ENCODE measurements at regions not wholly inside any gene's neighbourhood (a gene's known extent, or its start where the extent isn't known, plus 50 kb on each side); places are given as distances from the start of the nearest gene placed in this dataset.
"Not testable (repeated sequence)": the region's sequence is repeated elsewhere in the genome, so short reads cannot be mapped to it uniquely, and the experiment has no call there.

DNA sequence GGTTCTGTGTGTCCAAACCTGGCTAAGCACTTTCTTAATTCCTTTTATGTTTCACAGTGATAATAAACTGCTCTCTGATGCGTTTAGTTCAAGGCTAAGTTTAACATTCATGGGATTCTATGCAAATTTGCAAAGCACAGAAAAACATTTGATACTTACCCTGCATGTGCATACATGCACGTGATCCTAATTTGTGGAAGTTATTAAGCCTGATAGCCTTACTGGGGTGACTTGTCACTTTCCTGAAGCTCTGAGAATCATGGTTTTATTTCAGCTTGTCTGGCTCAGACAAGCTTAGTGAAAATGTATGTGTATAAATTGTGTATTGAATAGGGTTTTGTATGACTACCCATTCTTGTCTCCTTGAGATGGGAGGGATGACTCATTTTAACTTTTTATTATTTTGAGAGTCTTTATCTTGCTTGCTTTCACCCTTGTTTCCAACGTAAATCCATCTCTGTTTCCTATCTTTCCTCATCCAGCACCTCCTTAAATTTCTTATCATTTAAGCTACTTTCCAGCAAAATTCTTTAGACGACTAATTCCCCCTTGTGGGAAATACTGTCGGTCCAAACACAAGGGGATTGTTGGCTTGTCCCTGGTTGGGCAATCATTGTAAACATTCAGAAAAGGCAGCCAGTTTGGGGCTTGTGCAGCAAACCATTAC is 167.1 kb downstream of the C11orf91 start:
- Mint-ChIP-seq H3K27me3 (peaks cover 24% of the 10 kb centered on the region), H3K27ac (no peak overlapping the region), H3K4me1 (no peaks in the 10 kb centered on the region), H3K9me3 (no peaks in the 10 kb centered on the region), H3K4me3 (no peak overlapping the region), H3K36me3 (ENCODE audit: low read depth) (no peaks in the 10 kb centered on the region)
- ATAC-seq (replicated peaks), result no peak

DNA sequence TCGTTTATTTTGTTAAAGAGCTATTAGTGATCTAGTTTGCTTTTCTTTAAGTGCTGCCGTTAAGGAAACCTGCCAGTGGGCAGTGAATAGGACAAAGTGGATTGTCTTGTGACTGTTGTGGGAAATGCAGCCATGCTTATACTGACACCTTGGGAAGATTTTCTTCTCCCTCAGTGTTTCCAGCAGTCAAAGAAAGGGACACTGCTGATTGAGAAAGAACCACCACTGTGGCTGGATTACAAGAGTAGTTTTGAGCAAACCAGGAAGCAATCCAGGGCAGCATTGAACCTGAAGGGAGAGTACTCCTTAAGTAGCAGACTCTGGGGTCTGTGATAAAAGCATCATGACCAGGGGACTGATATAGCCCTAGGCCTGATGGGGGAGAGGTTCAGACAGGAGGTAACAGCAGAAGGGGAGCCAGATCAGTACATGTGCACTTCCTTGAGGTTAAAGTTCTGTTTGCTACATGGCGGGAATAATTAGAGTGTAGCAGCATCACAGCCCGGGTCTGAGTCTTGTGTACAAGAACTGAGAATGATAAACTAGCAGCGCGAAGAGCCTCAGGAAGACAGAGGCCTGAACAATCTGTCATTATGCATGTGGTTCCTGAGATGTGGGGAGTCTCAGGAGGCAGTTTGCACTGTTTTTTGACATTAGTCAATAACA is 167.8 kb downstream of the C11orf91 start:
- H3K27ac Mint-ChIP-seq, result no peak overlapping the region
- no peaks in the 10 kb centered on the region for H3K36me3 Mint-ChIP-seq (ENCODE audit: low read depth)
- no peak for ATAC-seq (replicated peaks)
- no peaks in the 10 kb centered on the region for H3K4me1 Mint-ChIP-seq
- H3K4me3 Mint-ChIP-seq, result no peak overlapping the region
- H3K27me3 Mint-ChIP-seq, result peaks cover 24% of the 10 kb centered on the region
- H3K9me3 Mint-ChIP-seq, result peaks cover 3% of the 10 kb centered on the region

DNA sequence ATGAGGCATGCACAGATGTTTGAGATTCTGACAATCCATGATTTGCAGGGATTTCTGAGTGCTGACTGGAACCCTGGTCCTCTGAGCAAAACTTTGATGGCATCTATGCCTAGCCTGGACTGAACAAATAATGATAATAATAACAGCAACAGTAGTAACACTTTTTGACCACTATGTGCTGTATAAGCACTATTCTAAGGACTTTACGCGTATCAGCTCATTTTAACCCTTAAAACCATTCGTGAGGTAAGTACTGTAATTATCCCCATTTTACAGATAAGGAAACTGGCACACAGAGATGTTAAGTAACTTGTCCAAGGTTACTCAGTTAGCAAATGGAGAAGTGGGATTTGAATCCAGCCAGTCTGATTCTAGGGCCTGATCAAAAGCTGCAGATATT is 168.4 kb downstream of the C11orf91 start:
- Mint-ChIP-seq H3K36me3 (ENCODE audit: low read depth) (no peaks in the 10 kb centered on the region), H3K27me3 (peaks cover 26% of the 10 kb centered on the region), H3K4me3 (no peak overlapping the region), H3K4me1 (no peaks in the 10 kb centered on the region), H3K9me3 (peaks cover 3% of the 10 kb centered on the region), H3K27ac (no peak overlapping the region)
- no peak for ATAC-seq (replicated peaks)

DNA sequence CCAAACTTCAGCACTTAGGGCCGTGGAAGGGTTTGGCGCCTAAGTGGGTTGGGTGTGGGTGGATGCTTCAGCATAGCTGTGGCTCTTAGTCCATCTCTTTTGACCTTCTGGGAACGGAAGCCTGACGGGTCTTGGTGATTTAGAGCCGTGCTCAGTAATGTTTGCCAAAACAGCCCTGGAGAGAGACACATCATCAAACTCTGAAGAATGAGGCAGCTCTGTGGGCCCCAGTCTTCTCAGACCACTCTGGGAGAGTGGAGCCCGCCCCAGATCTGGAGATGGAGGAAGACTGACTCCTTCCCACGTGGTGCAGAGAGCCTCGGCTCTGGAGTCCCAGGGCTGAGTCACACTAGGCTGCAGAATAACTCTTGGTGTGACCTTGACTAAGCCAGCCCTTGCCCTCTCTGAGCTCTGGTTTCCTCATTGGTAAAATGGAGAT is 168.9 kb downstream of the C11orf91 start:
- ATAC-seq (replicated peaks), result no peak
- Mint-ChIP-seq H3K9me3 (peaks cover 5% of the 10 kb centered on the region), H3K27me3 (peaks cover 22% of the 10 kb centered on the region), H3K27ac (no peak overlapping the region), H3K36me3 (ENCODE audit: low read depth) (no peaks in the 10 kb centered on the region), H3K4me3 (no peak overlapping the region), H3K4me1 (no peaks in the 10 kb centered on the region)

GRCh38 chr11:33530815-33531214 is 169.8 kb downstream of the C11orf91 start:
- H3K27me3 Mint-ChIP-seq, result peaks cover 15% of the 10 kb centered on the region
- no peak overlapping the region for H3K27ac Mint-ChIP-seq
- no peak overlapping the region for H3K4me3 Mint-ChIP-seq
- no peaks in the 10 kb centered on the region for H3K4me1 Mint-ChIP-seq
- peaks cover 7% of the 10 kb centered on the region for H3K9me3 Mint-ChIP-seq
- no peak for ATAC-seq (replicated peaks)
- H3K36me3 Mint-ChIP-seq (ENCODE audit: low read depth), result no peaks in the 10 kb centered on the region

- H3K4me3 Mint-ChIP-seq, result no peak overlapping the region
- H3K4me1 Mint-ChIP-seq, result no peaks in the 10 kb centered on the region
- no peak overlapping the region for H3K27ac Mint-ChIP-seq
- H3K9me3 Mint-ChIP-seq, result peaks cover 7% of the 10 kb centered on the region
- H3K27me3 Mint-ChIP-seq, result peaks cover 18% of the 10 kb centered on the region
- H3K36me3 Mint-ChIP-seq (ENCODE audit: low read depth), result no peaks in the 10 kb centered on the region
- ATAC-seq (replicated peaks), result no peak
Measured at GRCh38 chr11:33529461-33529860, 171.2 kb downstream of the C11orf91 start.

DNA sequence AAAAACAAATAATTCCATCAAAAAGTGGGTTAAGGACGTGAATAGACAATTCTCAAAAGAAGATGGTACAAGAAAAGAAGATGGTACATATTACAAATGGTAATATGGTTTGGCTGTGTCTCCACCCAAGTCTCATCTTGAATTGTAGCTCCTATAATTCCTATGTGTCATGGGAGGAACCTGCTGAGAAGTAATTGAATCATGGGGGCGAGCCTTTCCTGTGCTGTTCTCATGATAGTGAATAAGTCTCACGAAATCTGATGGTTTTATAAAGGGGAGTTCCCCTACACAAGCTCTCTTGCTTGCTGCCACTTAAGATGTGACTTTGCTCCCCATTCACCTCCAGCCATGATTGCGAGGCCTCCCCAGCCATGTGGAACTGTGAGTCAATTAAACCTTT is 172.9 kb downstream of the C11orf91 start:
- not testable (repeated sequence) for ATAC-seq (replicated peaks); H3K36me3 Mint-ChIP-seq (ENCODE audit: low read depth); H3K9me3 Mint-ChIP-seq; H3K27ac Mint-ChIP-seq; H3K4me1 Mint-ChIP-seq; H3K4me3 Mint-ChIP-seq
- H3K27me3 Mint-ChIP-seq, result peaks cover 12% of the 10 kb centered on the region

- Mint-ChIP-seq H3K36me3 (ENCODE audit: low read depth) (no peaks in the 10 kb centered on the region), H3K27me3 (peaks cover 16% of the 10 kb centered on the region), H3K4me3 (no peak overlapping the region), H3K9me3 (peaks cover 7% of the 10 kb centered on the region), H3K4me1 (no peaks in the 10 kb centered on the region), H3K27ac (no peak overlapping the region)
- ATAC-seq (replicated peaks), result no peak
Measured at GRCh38 chr11:33525789-33526188, 174.8 kb downstream of the C11orf91 start.

DNA sequence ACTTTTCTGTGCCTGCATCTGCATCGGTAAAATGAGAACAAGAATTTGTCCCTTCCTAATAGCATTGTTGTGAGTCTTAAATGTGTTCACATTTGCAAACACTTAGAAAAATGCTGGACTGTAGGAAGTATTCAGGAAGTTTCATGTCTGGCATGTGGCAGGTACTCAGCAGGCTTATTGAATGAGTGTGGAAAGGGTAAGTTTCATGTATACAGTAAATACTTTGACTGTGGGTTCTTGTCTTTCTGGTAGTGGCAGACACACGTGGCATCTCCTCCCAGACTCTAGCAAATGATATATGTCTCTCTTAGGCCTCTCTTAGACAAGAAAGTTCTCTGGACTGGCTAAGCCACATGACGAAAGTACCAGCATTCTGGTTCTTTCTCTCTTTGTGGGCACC is 179.2 kb downstream of the C11orf91 start:
- peaks cover 40% of the 10 kb centered on the region for H3K27me3 Mint-ChIP-seq
- no peak for ATAC-seq (replicated peaks)
- no peaks in the 10 kb centered on the region for H3K9me3 Mint-ChIP-seq
- H3K4me3 Mint-ChIP-seq, result no peak overlapping the region
- H3K4me1 Mint-ChIP-seq, result no peaks in the 10 kb centered on the region
- H3K36me3 Mint-ChIP-seq (ENCODE audit: low read depth), result no peaks in the 10 kb centered on the region
- no peak overlapping the region for H3K27ac Mint-ChIP-seq

DNA sequence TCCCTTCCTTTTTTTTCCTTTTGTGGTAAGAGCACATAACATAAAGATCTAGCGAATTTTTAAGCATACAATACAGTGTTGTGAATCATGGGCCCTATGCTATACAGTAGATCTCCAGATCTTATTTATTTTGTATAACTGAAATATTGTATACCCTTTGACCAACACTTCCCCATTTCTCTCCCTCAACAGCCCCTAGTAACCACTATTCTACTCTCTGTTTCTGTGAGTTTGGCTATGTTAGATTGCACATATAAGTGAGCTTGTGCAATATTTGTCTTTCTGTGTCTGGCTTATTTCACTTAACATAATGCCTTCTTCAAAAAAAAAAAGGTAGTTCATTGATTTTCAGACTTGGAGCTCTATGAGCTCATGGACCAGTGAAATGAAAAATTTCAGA is 180.5 kb downstream of the C11orf91 start:
- no peak overlapping the region for H3K4me3 Mint-ChIP-seq
- H3K27ac Mint-ChIP-seq, result no peak overlapping the region

DNA sequence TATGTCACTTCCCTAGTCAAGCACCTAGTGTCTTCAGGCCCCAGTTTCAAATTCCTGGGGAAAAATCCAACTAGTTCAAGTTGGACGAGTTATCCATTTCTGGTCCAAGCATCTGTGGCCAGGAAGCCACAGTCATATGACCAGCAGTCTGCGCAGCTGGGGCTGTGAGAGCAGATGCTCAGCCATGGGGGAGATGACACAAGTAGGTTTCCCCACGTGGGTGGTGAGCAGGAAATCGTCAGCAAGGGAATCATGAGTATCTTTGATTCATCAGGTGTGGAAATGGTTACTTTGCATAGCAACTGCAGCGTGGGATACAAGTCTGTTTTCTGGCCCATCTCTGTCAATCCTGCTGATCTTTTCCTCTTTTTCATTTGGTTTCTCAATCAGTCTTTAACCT is 185.3 kb downstream of the C11orf91 start:
- peak; percentile 82 for ATAC-seq (replicated peaks)

More for the DNA sequence above, 180.5 kb downstream of the C11orf91 start:
- Mint-ChIP-seq H3K4me1 (no peaks in the 10 kb centered on the region), H3K27me3 (peaks cover 38% of the 10 kb centered on the region), H3K9me3 (no peaks in the 10 kb centered on the region), H3K36me3 (ENCODE audit: low read depth) (no peaks in the 10 kb centered on the region)
- ATAC-seq (replicated peaks), result no peak

GRCh38 chr11:33514079-33514925 is 186.3 kb downstream of the C11orf91 start:
- H3K27ac Mint-ChIP-seq, result no peak overlapping the region
- ATAC-seq (replicated peaks), result no peak
- no peaks in the 10 kb centered on the region for H3K9me3 Mint-ChIP-seq
- H3K4me3 Mint-ChIP-seq, result no peak overlapping the region
- peaks cover 25% of the 10 kb centered on the region for H3K27me3 Mint-ChIP-seq
- no peaks in the 10 kb centered on the region for H3K4me1 Mint-ChIP-seq
- no peaks in the 10 kb centered on the region for H3K36me3 Mint-ChIP-seq (ENCODE audit: low read depth)

More for the DNA sequence above, 185.3 kb downstream of the C11orf91 start:
- H3K4me3 Mint-ChIP-seq, result peak overlapping the region; percentile 15
- H3K27ac Mint-ChIP-seq, result peak overlapping the region; percentile 9
- H3K27me3 Mint-ChIP-seq, result peaks cover 35% of the 10 kb centered on the region
- H3K9me3 Mint-ChIP-seq, result no peaks in the 10 kb centered on the region
- H3K4me1 Mint-ChIP-seq, result no peaks in the 10 kb centered on the region
- no peaks in the 10 kb centered on the region for H3K36me3 Mint-ChIP-seq (ENCODE audit: low read depth)

- H3K4me1 Mint-ChIP-seq, result no peaks in the 10 kb centered on the region
- H3K9me3 Mint-ChIP-seq, result no peaks in the 10 kb centered on the region
- H3K4me3 Mint-ChIP-seq, result no peak overlapping the region
- peaks cover 15% of the 10 kb centered on the region for H3K27me3 Mint-ChIP-seq
- no peak for ATAC-seq (replicated peaks)
- H3K27ac Mint-ChIP-seq, result no peak overlapping the region
- no peaks in the 10 kb centered on the region for H3K36me3 Mint-ChIP-seq (ENCODE audit: low read depth)
Measured at GRCh38 chr11:33509632-33510031, 191.0 kb downstream of the C11orf91 start.

- H3K9me3 Mint-ChIP-seq, result no peaks in the 10 kb centered on the region
- ATAC-seq (replicated peaks), result no peak
- no peak overlapping the region for H3K27ac Mint-ChIP-seq
- peaks cover 9% of the 10 kb centered on the region for H3K27me3 Mint-ChIP-seq
- no peaks in the 10 kb centered on the region for H3K4me1 Mint-ChIP-seq
- H3K36me3 Mint-ChIP-seq (ENCODE audit: low read depth), result no peaks in the 10 kb centered on the region
- no peak overlapping the region for H3K4me3 Mint-ChIP-seq
Measured at GRCh38 chr11:33507967-33508366, 192.7 kb downstream of the C11orf91 start.

GRCh38 chr11:33507356-33507755 is 193.3 kb downstream of the C11orf91 start:
- H3K27ac Mint-ChIP-seq, result no peak overlapping the region
- H3K4me1 Mint-ChIP-seq, result no peaks in the 10 kb centered on the region
- no peaks in the 10 kb centered on the region for H3K36me3 Mint-ChIP-seq (ENCODE audit: low read depth)

More at GRCh38 chr11:33507356-33507755, 193.3 kb downstream of the C11orf91 start:
- no peak overlapping the region for H3K4me3 Mint-ChIP-seq
- no peak for ATAC-seq (replicated peaks)
- H3K9me3 Mint-ChIP-seq, result no peaks in the 10 kb centered on the region
- H3K27me3 Mint-ChIP-seq, result peaks cover 10% of the 10 kb centered on the region

Measured in activated T-helper 17 cell treated with anti-CD3 and anti-CD28 coated beads, Interleukin-2, amount 50 U/mL, for 72 hours (primary cell).